C4-2B (cell line): ENCODE measurements at regions not wholly inside any gene's neighbourhood (a gene's known extent, or its start where the extent isn't known, plus 50 kb on each side); places are given as distances from the start of the nearest gene placed in this dataset.
"Not testable (repeated sequence)": the region's sequence is repeated elsewhere in the genome, so short reads cannot be mapped to it uniquely, and the experiment has no call there.

Experiments
- H3K27ac ChIP-seq: fragments of 450-650 bp; 2 replicates; pipeline ENCODE4 v1.5.1; 2017
- CTCF ChIP-seq: fragments of 450-650 bp; conservative IDR thresholded peaks from 2 replicates; pipeline ENCODE4 v1.5.1; 2017; ENCODE audit warnings: mild to moderate bottlenecking
- ZFX ChIP-seq: fragments of 450-650 bp; IDR thresholded peaks from 2 replicates; pipeline ENCODE4 v1.6.1; 2017

- no peak for TF ChIP-seq CTCF
- no peak for TF ChIP-seq ZFX
- no peak overlapping the region for H3K27ac ChIP-seq
Observed at GRCh38 chr15:56797720-56798275, 64.5 kb upstream of the ZNF280D start.

DNA sequence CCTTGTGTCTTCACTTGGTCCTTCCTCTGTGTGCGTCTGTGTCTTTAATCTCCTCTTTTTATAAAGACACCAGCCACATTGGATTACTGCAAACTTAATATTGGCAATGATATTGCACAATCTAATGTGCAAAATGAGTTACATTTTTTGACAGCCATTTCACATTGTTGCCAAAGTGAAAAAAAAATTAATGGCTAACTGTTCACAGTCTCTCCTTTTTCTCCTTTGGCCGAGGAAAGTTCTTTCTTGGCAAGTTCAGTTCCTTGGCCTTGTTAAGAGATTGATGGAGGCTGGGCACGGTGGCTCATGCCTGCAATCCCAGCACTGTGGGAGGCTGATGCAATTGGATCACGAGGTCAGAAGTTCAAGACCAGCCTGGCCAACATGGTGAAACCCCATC is 62.2 kb upstream of the ZNF280D start:
- no peak overlapping the region for H3K27ac ChIP-seq
- TF ChIP-seq ZFX (no peak), CTCF (no peak)

DNA sequence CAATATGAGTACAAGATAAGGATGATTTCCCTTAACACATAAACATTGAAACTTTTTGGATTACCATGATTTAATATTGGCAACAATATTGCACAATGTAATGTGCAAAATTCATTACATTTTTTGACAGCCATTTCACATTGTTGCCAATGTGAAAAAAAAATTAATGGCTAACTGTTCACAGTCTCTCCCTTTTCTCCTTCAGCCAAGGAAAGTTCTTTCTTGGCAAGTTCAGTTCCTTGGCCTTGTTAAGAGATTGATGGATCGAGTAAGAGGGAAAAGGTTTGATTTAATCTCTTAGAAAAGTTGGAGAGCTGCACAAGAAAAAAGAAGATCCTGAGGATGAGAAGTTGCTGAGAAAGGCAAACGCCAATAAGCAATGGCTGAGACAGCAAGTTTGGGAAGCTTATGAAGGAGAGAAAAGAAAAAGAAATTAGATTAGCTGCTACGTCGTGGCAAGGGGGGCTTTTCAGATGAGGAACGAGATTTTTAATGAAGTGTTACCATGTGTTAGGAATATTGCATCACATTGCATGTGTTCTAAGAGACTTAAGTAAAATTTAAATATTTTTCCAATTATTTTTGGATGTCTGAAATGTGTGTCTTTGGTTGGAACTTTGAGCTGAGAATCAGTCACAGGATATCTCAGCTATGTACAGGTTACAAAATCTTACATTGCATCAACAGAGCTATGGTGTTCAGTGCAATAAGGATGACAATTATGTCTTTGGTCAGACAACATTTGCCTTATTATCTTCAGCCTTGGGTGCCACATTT is 61.4 kb upstream of the ZNF280D start:
- TF ChIP-seq CTCF (no peak), ZFX (no peak)
- no peak overlapping the region for H3K27ac ChIP-seq

GRCh38 chr15:56794165-56794552 is 60.9 kb upstream of the ZNF280D start:
- no peak overlapping the region for H3K27ac ChIP-seq
- TF ChIP-seq CTCF, result no peak
- no peak for TF ChIP-seq ZFX

DNA sequence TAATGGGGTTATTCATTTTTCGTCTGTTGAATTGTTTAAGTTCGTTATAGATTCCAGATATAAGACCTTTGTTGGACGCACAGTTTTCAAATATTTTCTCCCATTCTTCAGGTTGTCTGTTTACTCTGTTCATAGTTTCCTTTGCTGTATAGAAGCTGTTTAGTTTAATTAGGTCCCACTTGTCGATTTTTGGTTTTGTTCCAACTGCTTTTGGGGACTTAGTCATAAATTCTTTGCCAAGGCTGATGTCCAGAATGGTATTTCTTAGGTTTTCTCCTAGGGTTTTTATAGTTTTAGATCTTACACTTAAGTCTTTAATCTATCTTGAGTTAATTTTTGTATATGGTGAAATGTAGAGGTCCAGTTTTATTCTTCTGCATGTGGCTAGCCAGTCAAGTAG is 58.9 kb upstream of the ZNF280D start:
- TF ChIP-seq ZFX (no peak), CTCF (no peak)
- H3K27ac ChIP-seq, result no peak overlapping the region

GRCh38 chr15:56791521-56791920 is 58.2 kb upstream of the ZNF280D start:
- H3K27ac ChIP-seq, result not testable (repeated sequence)

GRCh38 chr15:56788359-56788758 is 55.0 kb upstream of the ZNF280D start:
- TF ChIP-seq ZFX, result no peak
- TF ChIP-seq CTCF, result no peak
- no peak overlapping the region for H3K27ac ChIP-seq

DNA sequence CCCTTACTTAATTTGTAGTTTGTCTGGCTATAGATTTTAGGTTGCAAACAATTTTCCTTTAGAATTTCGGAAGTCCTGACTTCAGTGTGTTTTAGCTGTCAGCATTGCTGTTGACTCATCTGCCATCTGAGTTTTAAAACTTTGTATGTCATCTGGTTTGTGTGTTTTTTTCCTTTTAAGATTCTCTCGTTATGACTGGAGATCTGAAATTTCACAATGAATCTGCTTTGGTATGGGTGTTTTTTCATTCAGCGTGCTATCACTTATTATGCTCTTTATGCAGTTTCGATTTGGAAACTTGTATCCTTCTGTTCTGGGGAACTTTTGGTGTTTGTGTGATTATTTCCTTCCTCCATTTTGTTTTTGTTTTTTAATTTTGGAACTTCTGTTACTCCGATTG is 53.7 kb upstream of the ZNF280D start:
- no peak for TF ChIP-seq ZFX
- TF ChIP-seq CTCF, result no peak
- no peak overlapping the region for H3K27ac ChIP-seq
